Activated CD4-positive, alpha-beta T cell treated with anti-CD3 and anti-CD28 coated beads for 36 hours (primary cell): ENCODE measurements at regions not wholly inside any gene's neighbourhood (a gene's known extent, or its start where the extent isn't known, plus 50 kb on each side); places are given as distances from the start of the nearest gene placed in this dataset.
A peak's percentile ranks its signal among the peaks of the same experiment; 100 is the strongest.

Experiments used
- ATAC-seq: fragments of 200-7000 bp; cut with Tn5 transposase; one replicate; pipeline ENCODE4 v1.10.0; 2021; ENCODE audit warnings: mild to moderate bottlenecking, moderate library complexity
- CTCF ChIA-PET: fragments of 350-600 bp; sonication (Branson Sonifier 250); formaldehyde crosslinking; loops from one replicate; lab custom pipeline; 2021; ENCODE audit warnings: antibody characterized with exemption; lab: Charles Lee
- POLR2A ChIA-PET: fragments of 350-600 bp; sonication (Branson Sonifier 250); formaldehyde crosslinking; loops from one replicate; lab custom pipeline; 2021; ENCODE audit warnings: antibody characterized with exemption, inconsistent platforms; lab: Charles Lee
- DNase-seq: peaks from one replicate; pipeline ENCODE4 v3.0.0-alpha.2; 2020
- H3K27ac Mint-ChIP-seq: one replicate; pipeline ENCODE4 v1.8.0; 2021; ENCODE audit warnings: mixed read lengths
- H3K27me3 Mint-ChIP-seq: one replicate; pipeline ENCODE4 v1.8.0; 2021; ENCODE audit warnings: mixed read lengths
- H3K36me3 Mint-ChIP-seq: one replicate; pipeline ENCODE4 v1.8.0; 2021; ENCODE audit warnings: low read depth, mixed read lengths
- H3K4me1 Mint-ChIP-seq: one replicate; pipeline ENCODE4 v1.8.0; 2021; ENCODE audit warnings: mixed read lengths
- H3K4me3 Mint-ChIP-seq: one replicate; pipeline ENCODE4 v1.8.0; 2021; ENCODE audit warnings: mild to moderate bottlenecking, moderate library complexity, mixed read lengths
- H3K9me3 Mint-ChIP-seq: one replicate; pipeline ENCODE4 v1.8.0; 2021; ENCODE audit warnings: low read depth, mixed read lengths
- intact Hi-C, 2 experiments: fragments of 100-400 bp; cut with DNase I in 1 of 2; cut with micrococcal nuclease in 1 of 2; formaldehyde crosslinking; loops; one replicate each; pipeline versions ENCODE4 v1.14.2 to v1.15.1; 2022 to 2024; cut with DNase I, micrococcal nuclease

DNA sequence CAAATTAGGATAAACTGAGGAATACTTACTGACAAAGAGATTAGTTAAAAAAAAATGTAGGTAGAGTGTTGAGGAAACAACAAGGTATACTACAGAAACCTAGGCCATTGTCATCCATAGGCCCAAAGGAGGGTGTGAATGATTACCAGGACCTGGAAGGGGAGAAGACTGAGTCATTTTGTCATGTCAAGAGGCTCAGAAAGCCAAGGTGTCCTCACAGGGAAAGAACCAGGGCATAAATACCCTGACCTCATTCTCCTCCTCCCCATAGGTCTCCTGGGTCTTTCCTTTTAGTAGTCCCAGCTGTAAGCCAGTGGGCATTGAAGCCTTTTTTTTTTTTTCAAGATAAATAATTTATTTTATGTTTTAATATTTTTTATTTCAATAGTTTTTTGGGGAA lies 582.1 kb upstream of the JAG1 start:
- Mint-ChIP-seq H3K27me3 (no peaks in the 10 kb centered on the region), H3K9me3 (peaks cover 15% of the 10 kb centered on the region), H3K27ac (no peak overlapping the region), H3K36me3 (no peaks in the 10 kb centered on the region), H3K4me3 (no peak overlapping the region), H3K4me1 (no peaks in the 10 kb centered on the region)
- CTCF ChIA-PET: no interaction called here
- POLR2A ChIA-PET: no interaction called here
- intact Hi-C loops: no loop called here
- no peak for DNase-seq
- no peak for ATAC-seq

DNA sequence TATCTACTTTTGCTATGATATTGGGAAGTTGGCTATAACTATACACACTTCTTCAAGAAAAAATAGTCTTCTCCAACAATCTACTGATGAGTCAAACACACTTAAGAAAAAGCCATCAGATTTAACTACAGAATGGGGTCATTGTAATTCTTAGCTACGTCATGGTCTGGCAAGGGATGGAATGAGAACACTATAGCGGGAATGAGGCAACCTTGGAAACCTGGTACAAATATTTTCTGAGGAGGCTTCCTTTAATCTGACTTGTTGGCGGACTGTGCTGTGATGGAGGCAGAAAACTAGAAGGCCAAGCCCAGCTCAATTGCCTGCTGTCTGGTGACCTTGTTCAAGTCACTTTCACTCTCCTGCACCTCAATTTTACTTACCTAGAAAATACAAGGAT lies 586.8 kb upstream of the JAG1 start:
- H3K36me3 Mint-ChIP-seq: no peaks in the 10 kb centered on the region
- intact Hi-C loops: no loop called here
- ATAC-seq: no peak
- DNase-seq: no peak
- H3K27me3 Mint-ChIP-seq: no peaks in the 10 kb centered on the region
- no peak overlapping the region for H3K27ac Mint-ChIP-seq
- POLR2A ChIA-PET: no interaction called here
- CTCF ChIA-PET: interaction anchor here (1.8 kb wide), 1 partner anchor 11 kb away, joined by 5 read pairs; no protein-coding TSS in a partner anchor
- no peaks in the 10 kb centered on the region for H3K4me1 Mint-ChIP-seq
- peaks cover 12% of the 10 kb centered on the region for H3K9me3 Mint-ChIP-seq
- H3K4me3 Mint-ChIP-seq: no peak overlapping the region

DNA sequence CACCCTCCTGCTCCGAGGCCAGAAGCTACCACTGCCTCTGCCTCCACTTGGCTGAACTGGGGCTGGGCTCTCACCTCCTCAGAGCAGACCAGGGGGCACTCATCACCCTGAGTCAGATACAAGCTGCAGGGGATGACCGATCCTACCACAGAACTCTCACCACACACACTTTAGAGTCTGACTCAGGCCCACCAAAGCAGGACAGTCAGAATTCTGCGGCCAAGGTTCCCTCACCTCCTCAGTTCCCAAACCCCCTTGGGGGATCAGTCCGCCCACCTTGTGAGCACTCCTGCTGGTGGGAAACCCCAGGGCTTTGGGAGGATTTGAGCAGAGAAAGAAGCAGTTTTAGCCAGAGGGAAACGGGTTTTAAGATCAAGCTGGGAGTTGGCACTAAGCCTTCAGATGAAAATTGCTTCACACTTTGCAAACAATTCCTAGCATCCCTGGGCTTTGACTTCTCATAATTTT lies 587.8 kb upstream of the JAG1 start:
- Mint-ChIP-seq H3K36me3 (no peaks in the 10 kb centered on the region), H3K27ac (no peak overlapping the region), H3K27me3 (no peaks in the 10 kb centered on the region), H3K4me1 (no peaks in the 10 kb centered on the region), H3K9me3 (peaks cover 12% of the 10 kb centered on the region), H3K4me3 (no peak overlapping the region)
- ChIA-PET CTCF (interaction anchor here (1.8 kb wide), 1 partner anchor 12 kb away, joined by 5 read pairs; no protein-coding TSS in a partner anchor), POLR2A (no interaction called here)
- intact Hi-C loops: no loop called here
- DNase-seq: no peak
- ATAC-seq: no peak

DNA sequence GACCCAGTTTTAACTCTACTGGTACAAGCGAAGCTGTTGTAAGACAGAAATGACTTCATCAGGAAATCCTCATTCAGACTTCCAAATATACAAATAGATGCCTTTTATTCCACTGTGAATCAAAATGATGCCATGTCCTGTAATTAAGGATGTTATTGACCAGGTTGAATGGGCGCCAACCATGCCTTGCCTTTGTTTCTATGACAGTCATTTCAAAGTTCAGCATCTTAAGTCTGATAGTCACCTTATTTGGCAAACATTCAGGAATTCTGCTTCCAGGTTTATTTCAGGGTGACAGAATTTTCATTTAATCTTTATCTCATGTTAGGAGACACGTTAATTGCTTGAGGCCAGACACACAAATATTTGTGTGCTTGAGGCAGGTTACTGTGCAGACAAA lies 592.8 kb upstream of the JAG1 start:
- Mint-ChIP-seq H3K4me3 (no peak overlapping the region), H3K36me3 (no peaks in the 10 kb centered on the region), H3K9me3 (no peaks in the 10 kb centered on the region), H3K27ac (no peak overlapping the region), H3K27me3 (no peaks in the 10 kb centered on the region), H3K4me1 (peaks cover 3% of the 10 kb centered on the region)
- DNase-seq (no peak), ATAC-seq (no peak)
- intact Hi-C loops: no loop called here
- ChIA-PET CTCF (interaction anchor here (0.5 kb wide), 1 partner anchor 1634 kb away, joined by 3 read pairs; no protein-coding TSS in a partner anchor), POLR2A (no interaction called here)

GRCh38 chr20:11267131-11267761 lies 593.4 kb upstream of the JAG1 start:
- peak; percentile 10 for DNase-seq
- POLR2A ChIA-PET: no interaction called here

GRCh38 chr20:11267762-11268335 lies 594.0 kb upstream of the JAG1 start:
- no peak for ATAC-seq
- H3K36me3 Mint-ChIP-seq: no peaks in the 10 kb centered on the region
- intact Hi-C loops: no loop called here
- H3K9me3 Mint-ChIP-seq: no peaks in the 10 kb centered on the region
- CTCF ChIA-PET: interaction anchor here (1.0 to 1.2 kb wide), 2 partner anchors 22 to 1289 kb away, joined by 3 to 4 read pairs; no protein-coding TSS in a partner anchor
- H3K27me3 Mint-ChIP-seq: no peaks in the 10 kb centered on the region
- no peak overlapping the region for H3K27ac Mint-ChIP-seq
- no peak overlapping the region for H3K4me3 Mint-ChIP-seq
- no peak for DNase-seq
- H3K4me1 Mint-ChIP-seq: peaks cover 3% of the 10 kb centered on the region
- POLR2A ChIA-PET: interaction anchor here (0.6 kb wide), 1 partner anchor 60 kb away, joined by 6 read pairs; no protein-coding TSS in a partner anchor

More at GRCh38 chr20:11267131-11267761, 593.4 kb upstream of the JAG1 start:
- H3K27ac Mint-ChIP-seq: no peak overlapping the region
- intact Hi-C loops: no loop called here
- ATAC-seq: peak; percentile 36
- peaks cover 3% of the 10 kb centered on the region for H3K4me1 Mint-ChIP-seq
- H3K4me3 Mint-ChIP-seq: no peak overlapping the region
- CTCF ChIA-PET: interaction anchor here (0.5 to 1.2 kb wide), 3 partner anchors 22 to 1635 kb away, joined by 3 to 4 read pairs (median 3); no protein-coding TSS in a partner anchor
- H3K9me3 Mint-ChIP-seq: no peaks in the 10 kb centered on the region
- H3K27me3 Mint-ChIP-seq: no peaks in the 10 kb centered on the region
- no peaks in the 10 kb centered on the region for H3K36me3 Mint-ChIP-seq

- no peak for ATAC-seq
- ChIA-PET POLR2A (no interaction called here), CTCF (no interaction called here)
- Mint-ChIP-seq H3K9me3 (no peaks in the 10 kb centered on the region), H3K36me3 (no peaks in the 10 kb centered on the region), H3K4me1 (peaks cover 3% of the 10 kb centered on the region), H3K27me3 (no peaks in the 10 kb centered on the region), H3K27ac (no peak overlapping the region), H3K4me3 (no peak overlapping the region)
- no peak for DNase-seq
- intact Hi-C loops: no loop called here
Observed at GRCh38 chr20:11270566-11270965, 596.8 kb upstream of the JAG1 start.

- CTCF ChIA-PET: no interaction called here
- peaks cover 3% of the 10 kb centered on the region for H3K4me1 Mint-ChIP-seq
Observed at GRCh38 chr20:11271319-11271718, 597.5 kb upstream of the JAG1 start.

GRCh38 chr20:11271920-11272594 lies 598.3 kb upstream of the JAG1 start:
- ChIA-PET CTCF (no interaction called here), POLR2A (no interaction called here)
- no peak for DNase-seq
- intact Hi-C loops: loop anchor here in 1 of 2 experiments (2.0 kb wide), 1 partner anchor 719 kb away; no protein-coding TSS in a partner anchor
- no peaks in the 10 kb centered on the region for H3K36me3 Mint-ChIP-seq
- H3K4me1 Mint-ChIP-seq: peaks cover 3% of the 10 kb centered on the region
- no peak for ATAC-seq
- no peak overlapping the region for H3K27ac Mint-ChIP-seq
- no peak overlapping the region for H3K4me3 Mint-ChIP-seq
- H3K9me3 Mint-ChIP-seq: no peaks in the 10 kb centered on the region
- H3K27me3 Mint-ChIP-seq: no peaks in the 10 kb centered on the region

More at GRCh38 chr20:11271319-11271718, 597.5 kb upstream of the JAG1 start:
- ATAC-seq (no peak), DNase-seq (no peak)
- intact Hi-C loops: no loop called here
- Mint-ChIP-seq H3K9me3 (no peaks in the 10 kb centered on the region), H3K27ac (no peak overlapping the region), H3K27me3 (no peaks in the 10 kb centered on the region), H3K36me3 (no peaks in the 10 kb centered on the region), H3K4me3 (no peak overlapping the region)
- POLR2A ChIA-PET: no interaction called here

- ChIA-PET CTCF (no interaction called here), POLR2A (no interaction called here)
- Mint-ChIP-seq H3K36me3 (no peaks in the 10 kb centered on the region), H3K27me3 (no peaks in the 10 kb centered on the region), H3K27ac (no peak overlapping the region), H3K4me3 (no peak overlapping the region), H3K4me1 (no peaks in the 10 kb centered on the region), H3K9me3 (no peaks in the 10 kb centered on the region)
- ATAC-seq (peak; percentile 51), DNase-seq (no peak)
- intact Hi-C loops: no loop called here
Observed at GRCh38 chr20:11274141-11274594, 600.4 kb upstream of the JAG1 start.

- Mint-ChIP-seq H3K9me3 (no peaks in the 10 kb centered on the region), H3K36me3 (no peaks in the 10 kb centered on the region), H3K4me1 (no peaks in the 10 kb centered on the region), H3K27me3 (no peaks in the 10 kb centered on the region), H3K27ac (no peak overlapping the region), H3K4me3 (no peak overlapping the region)
- ChIA-PET CTCF (no interaction called here), POLR2A (no interaction called here)
- no peak for DNase-seq
- no peak for ATAC-seq
- intact Hi-C loops: no loop called here
Observed at GRCh38 chr20:11275740-11276139, 601.9 kb upstream of the JAG1 start.
